ENCODE measurements at regions not wholly inside any gene's neighbourhood (a gene's known extent, or its start where the extent isn't known, plus 50 kb on each side); places are given as distances from the start of the nearest gene placed in this dataset.

- TF ChIP-seq EZH2phosphoT487 (conservative IDR thresholded peaks at IDR 0.05; ENCODE audit: low read length): no peak
- no peak for TF ChIP-seq CTCF (IDR thresholded peaks at IDR 0.05; ENCODE audit: insufficient read depth, low read length, poor library complexity, severe bottlenecking)
- Histone ChIP-seq H3K27me3 (ENCODE audit: low read length) (no peaks in the 10 kb centered on the region), H4K20me1 (ENCODE audit: low read depth, low read length) (no peaks in the 10 kb centered on the region), H3K36me3 (ENCODE audit: low read length) (no peaks in the 10 kb centered on the region), H3F3A (ENCODE audit: insufficient read depth) (no peaks in the 10 kb centered on the region), H3K79me2 (ENCODE audit: insufficient read depth, low read length) (no peaks in the 10 kb centered on the region), H3K9ac (ENCODE audit: low read length) (no peak overlapping the region), H3K9me3 (ENCODE audit: insufficient read depth, low read length) (no peaks in the 10 kb centered on the region), H3K27ac (ENCODE audit: low read depth, low read length) (no peak overlapping the region), H3K4me2 (ENCODE audit: low read depth, low read length, poor library complexity, severe bottlenecking) (no peak overlapping the region), H2AFZ (ENCODE audit: low read depth, low read length, severe bottlenecking) (no peak overlapping the region), H3K4me3 (ENCODE audit: insufficient read depth, low read length, poor library complexity, severe bottlenecking) (no peak overlapping the region), H3K9me2 (replicated peaks; ENCODE audit: insufficient read depth, low read length) (peaks cover 3% of the 10 kb centered on the region)
Observed at GRCh38 chr9:79145442-79145841, 426.3 kb upstream of the TLE4 start.

- Histone ChIP-seq H3K4me2 (ENCODE audit: low read depth, low read length, poor library complexity, severe bottlenecking) (no peak overlapping the region), H2AFZ (ENCODE audit: low read depth, low read length, severe bottlenecking) (no peak overlapping the region), H3K36me3 (ENCODE audit: low read length) (no peaks in the 10 kb centered on the region), H3K79me2 (ENCODE audit: insufficient read depth, low read length) (no peaks in the 10 kb centered on the region), H3K9ac (ENCODE audit: low read length) (no peak overlapping the region), H3K9me2 (replicated peaks; ENCODE audit: insufficient read depth, low read length) (peaks cover 3% of the 10 kb centered on the region), H3F3A (ENCODE audit: insufficient read depth) (no peaks in the 10 kb centered on the region), H4K20me1 (ENCODE audit: low read depth, low read length) (no peaks in the 10 kb centered on the region), H3K27ac (ENCODE audit: low read depth, low read length) (no peak overlapping the region), H3K27me3 (ENCODE audit: low read length) (no peaks in the 10 kb centered on the region), H3K9me3 (ENCODE audit: insufficient read depth, low read length) (no peaks in the 10 kb centered on the region), H3K4me3 (ENCODE audit: insufficient read depth, low read length, poor library complexity, severe bottlenecking) (no peak overlapping the region)
- no peak for TF ChIP-seq CTCF (IDR thresholded peaks at IDR 0.05; ENCODE audit: insufficient read depth, low read length, poor library complexity, severe bottlenecking)
- no peak for TF ChIP-seq EZH2phosphoT487 (conservative IDR thresholded peaks at IDR 0.05; ENCODE audit: low read length)
Observed at GRCh38 chr9:79149585-79149984, 422.2 kb upstream of the TLE4 start.

- Histone ChIP-seq H3F3A (ENCODE audit: insufficient read depth) (no peaks in the 10 kb centered on the region), H3K27me3 (ENCODE audit: low read length) (no peaks in the 10 kb centered on the region), H3K27ac (ENCODE audit: low read depth, low read length) (no peak overlapping the region), H3K4me3 (ENCODE audit: insufficient read depth, low read length, poor library complexity, severe bottlenecking) (no peak overlapping the region), H3K9me3 (ENCODE audit: insufficient read depth, low read length) (no peaks in the 10 kb centered on the region), H3K9me2 (replicated peaks; ENCODE audit: insufficient read depth, low read length) (peaks cover 3% of the 10 kb centered on the region; the same call in 1 of the 2 replicates), H3K4me2 (ENCODE audit: low read depth, low read length, poor library complexity, severe bottlenecking) (no peak overlapping the region), H3K9ac (ENCODE audit: low read length) (no peak overlapping the region), H4K20me1 (ENCODE audit: low read depth, low read length) (no peaks in the 10 kb centered on the region), H3K79me2 (ENCODE audit: insufficient read depth, low read length) (no peaks in the 10 kb centered on the region), H3K36me3 (ENCODE audit: low read length) (no peaks in the 10 kb centered on the region), H2AFZ (ENCODE audit: low read depth, low read length, severe bottlenecking) (no peak overlapping the region)
- TF ChIP-seq CTCF (IDR thresholded peaks at IDR 0.05; ENCODE audit: insufficient read depth, low read length, poor library complexity, severe bottlenecking) (no peak), EZH2phosphoT487 (conservative IDR thresholded peaks at IDR 0.05; ENCODE audit: low read length) (no peak)
Observed at GRCh38 chr9:79151791-79152190, 420.0 kb upstream of the TLE4 start.
